CD4-positive, alpha-beta T cell treated with Interleukin-15 for 1 hour (primary cell): ENCODE measurements at regions not wholly inside any gene's neighbourhood (a gene's known extent, or its start where the extent isn't known, plus 50 kb on each side); places are given as distances from the start of the nearest gene placed in this dataset.

Experiments used
- DNase-seq: peaks from one replicate; pipeline ENCODE4 v3.0.0-alpha.2; 2020

- DNase-seq: no peak
Observed at GRCh38 chr7:1286946-1287645, 54.4 kb downstream of the UNCX start.

- no peak for DNase-seq
Observed at GRCh38 chr7:1287752-1288201, 55.1 kb downstream of the UNCX start.

- no peak for DNase-seq
Observed at GRCh38 chr7:1288390-1288995, 55.8 kb downstream of the UNCX start.

GRCh38 chr7:1288996-1289551 lies 56.4 kb downstream of the UNCX start:
- no peak for DNase-seq

- DNase-seq: no peak
Observed at GRCh38 chr7:1289666-1290025, 57.0 kb downstream of the UNCX start.

GRCh38 chr7:1290026-1290678 lies 57.5 kb downstream of the UNCX start:
- peak; percentile 36 for DNase-seq

- no peak for DNase-seq
Observed at GRCh38 chr7:1290679-1291356, 58.1 kb downstream of the UNCX start.

- DNase-seq: no peak
Observed at GRCh38 chr7:1291357-1291689, 58.7 kb downstream of the UNCX start.

- DNase-seq: no peak
Observed at GRCh38 chr7:1291845-1292765, 59.4 kb downstream of the UNCX start.

- no peak for DNase-seq
Observed at GRCh38 chr7:1292972-1293830, 60.5 kb downstream of the UNCX start.

- DNase-seq: no peak
Observed at GRCh38 chr7:1293950-1294411, 61.3 kb downstream of the UNCX start.

- no peak for DNase-seq
Observed at GRCh38 chr7:1295776-1296355, 63.2 kb downstream of the UNCX start.

- DNase-seq: no peak
Observed at GRCh38 chr7:1296356-1296981, 63.8 kb downstream of the UNCX start.

- DNase-seq: no peak
Observed at GRCh38 chr7:1297017-1297960, 64.6 kb downstream of the UNCX start.

GRCh38 chr7:1298051-1298930 lies 65.6 kb downstream of the UNCX start:
- no peak for DNase-seq

GRCh38 chr7:1298931-1299885 lies 66.5 kb downstream of the UNCX start:
- DNase-seq: no peak

GRCh38 chr7:1300206-1300605 lies 67.5 kb downstream of the UNCX start:
- no peak for DNase-seq
